ENCODE measurements at regions not wholly inside any gene's neighbourhood (a gene's known extent, or its start where the extent isn't known, plus 50 kb on each side); places are given as distances from the start of the nearest gene placed in this dataset.
"Not testable (repeated sequence)": the region's sequence is repeated elsewhere in the genome, so short reads cannot be mapped to it uniquely, and the experiment has no call there.

- DNase-seq, result no peak
Measured at GRCh38 chr16:52786091-52786490, 239.1 kb upstream of the TOX3 start.

GRCh38 chr16:52785653-52786052, 238.7 kb upstream of the TOX3 start:
- no peak for DNase-seq

- peak; percentile 82 for DNase-seq
Measured at GRCh38 chr16:52783616-52784015, 236.7 kb upstream of the TOX3 start.

GRCh38 chr16:52781005-52781630, 234.2 kb upstream of the TOX3 start:
- DNase-seq, result no peak

GRCh38 chr16:52773026-52773425, 226.1 kb upstream of the TOX3 start:
- peak; percentile 98 for DNase-seq

- DNase-seq, result no peak
Measured at GRCh38 chr16:52770828-52771227, 223.9 kb upstream of the TOX3 start.

GRCh38 chr16:52758473-52758855, 211.5 kb upstream of the TOX3 start:
- no peak for DNase-seq

- no peak for DNase-seq
Measured at GRCh38 chr16:52757746-52758472, 211.0 kb upstream of the TOX3 start.

- no peak for DNase-seq
Measured at GRCh38 chr16:52756812-52757517, 210.0 kb upstream of the TOX3 start.

GRCh38 chr16:52755396-52755795, 208.5 kb upstream of the TOX3 start:
- DNase-seq, result no peak

GRCh38 chr16:52751035-52751434, 204.1 kb upstream of the TOX3 start:
- no peak for DNase-seq

- no peak for DNase-seq
Measured at GRCh38 chr16:52748741-52749140, 201.8 kb upstream of the TOX3 start.

- DNase-seq, result no peak
Measured at GRCh38 chr16:52747088-52747595, 200.2 kb upstream of the TOX3 start.

- DNase-seq, result no peak
Measured at GRCh38 chr16:52743707-52744106, 196.8 kb upstream of the TOX3 start.

- no peak for DNase-seq
Measured at GRCh38 chr16:52742608-52743170, 195.7 kb upstream of the TOX3 start.

- no peak for DNase-seq
Measured at GRCh38 chr16:52742052-52742451, 195.1 kb upstream of the TOX3 start.

- DNase-seq, result no peak
Measured at GRCh38 chr16:52741351-52741750, 194.4 kb upstream of the TOX3 start.

- peak; percentile 89 for DNase-seq
Measured at GRCh38 chr16:52740766-52741165, 193.8 kb upstream of the TOX3 start.

- DNase-seq, result no peak
Measured at GRCh38 chr16:52740333-52740732, 193.4 kb upstream of the TOX3 start.

- not testable (repeated sequence) for DNase-seq
Measured at GRCh38 chr16:52738992-52739391, 192.0 kb upstream of the TOX3 start.

- DNase-seq, result no peak
Measured at GRCh38 chr16:52731219-52731875, 184.4 kb upstream of the TOX3 start.

GRCh38 chr16:52729731-52730130, 182.8 kb upstream of the TOX3 start:
- DNase-seq, result no peak

- DNase-seq, result no peak
Measured at GRCh38 chr16:52727849-52728248, 180.9 kb upstream of the TOX3 start.
